Transverse colon (tissue), 4 donors: ENCODE measurements at regions not wholly inside any gene's neighbourhood (a gene's known extent, or its start where the extent isn't known, plus 50 kb on each side); places are given as distances from the start of the nearest gene placed in this dataset.

Experiments used
- POLR2AphosphoS5 ChIP-seq, 3 donors: sonication (generic); formaldehyde crosslinking; IDR thresholded peaks; one replicate each; pipeline ENCODE4 v1.6.1; 2016; ENCODE audit warnings: antibody characterized with exemption in 3 of 3
- TF ChIP-seq, protein P1 (sequence below), 5 experiments: fragments of 200-600 bp in 3 of 5; fragments of 450-650 bp in 2 of 5; sonication (generic) in 3 of 5; IDR thresholded peaks; 1 replicate in 2 of 5; 2 replicates in 3 of 5; pipeline ENCODE4 v1.5.1; 2016 to 2017; ENCODE audit warnings: antibody characterized with exemption in 5 of 5, inconsistent platforms in 3 of 5, mild to moderate bottlenecking in 2 of 5, moderate library complexity in 1 of 5

- TF ChIP-seq, protein P1, sequence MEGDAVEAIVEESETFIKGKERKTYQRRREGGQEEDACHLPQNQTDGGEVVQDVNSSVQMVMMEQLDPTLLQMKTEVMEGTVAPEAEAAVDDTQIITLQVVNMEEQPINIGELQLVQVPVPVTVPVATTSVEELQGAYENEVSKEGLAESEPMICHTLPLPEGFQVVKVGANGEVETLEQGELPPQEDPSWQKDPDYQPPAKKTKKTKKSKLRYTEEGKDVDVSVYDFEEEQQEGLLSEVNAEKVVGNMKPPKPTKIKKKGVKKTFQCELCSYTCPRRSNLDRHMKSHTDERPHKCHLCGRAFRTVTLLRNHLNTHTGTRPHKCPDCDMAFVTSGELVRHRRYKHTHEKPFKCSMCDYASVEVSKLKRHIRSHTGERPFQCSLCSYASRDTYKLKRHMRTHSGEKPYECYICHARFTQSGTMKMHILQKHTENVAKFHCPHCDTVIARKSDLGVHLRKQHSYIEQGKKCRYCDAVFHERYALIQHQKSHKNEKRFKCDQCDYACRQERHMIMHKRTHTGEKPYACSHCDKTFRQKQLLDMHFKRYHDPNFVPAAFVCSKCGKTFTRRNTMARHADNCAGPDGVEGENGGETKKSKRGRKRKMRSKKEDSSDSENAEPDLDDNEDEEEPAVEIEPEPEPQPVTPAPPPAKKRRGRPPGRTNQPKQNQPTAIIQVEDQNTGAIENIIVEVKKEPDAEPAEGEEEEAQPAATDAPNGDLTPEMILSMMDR (IDR thresholded peaks at IDR 0.05): no peak
- TF ChIP-seq POLR2AphosphoS5 (IDR thresholded peaks at IDR 0.05): no peak
Observed at GRCh38 chr7:61111-61510, 131.3 kb upstream of the FAM20C start.
